HG02798 (cell line): ENCODE measurements at regions not wholly inside any gene's neighbourhood (a gene's known extent, or its start where the extent isn't known, plus 50 kb on each side); places are given as distances from the start of the nearest gene placed in this dataset.

Experiments
- ATAC-seq: cut with Tn5 transposase; IDR thresholded peaks from one replicate; pipeline ENCODE4 v1.9.1; 2021; ENCODE audit warnings: mild to moderate bottlenecking; ENCODE audit not compliant: unreplicated experiment, poor library complexity

DNA sequence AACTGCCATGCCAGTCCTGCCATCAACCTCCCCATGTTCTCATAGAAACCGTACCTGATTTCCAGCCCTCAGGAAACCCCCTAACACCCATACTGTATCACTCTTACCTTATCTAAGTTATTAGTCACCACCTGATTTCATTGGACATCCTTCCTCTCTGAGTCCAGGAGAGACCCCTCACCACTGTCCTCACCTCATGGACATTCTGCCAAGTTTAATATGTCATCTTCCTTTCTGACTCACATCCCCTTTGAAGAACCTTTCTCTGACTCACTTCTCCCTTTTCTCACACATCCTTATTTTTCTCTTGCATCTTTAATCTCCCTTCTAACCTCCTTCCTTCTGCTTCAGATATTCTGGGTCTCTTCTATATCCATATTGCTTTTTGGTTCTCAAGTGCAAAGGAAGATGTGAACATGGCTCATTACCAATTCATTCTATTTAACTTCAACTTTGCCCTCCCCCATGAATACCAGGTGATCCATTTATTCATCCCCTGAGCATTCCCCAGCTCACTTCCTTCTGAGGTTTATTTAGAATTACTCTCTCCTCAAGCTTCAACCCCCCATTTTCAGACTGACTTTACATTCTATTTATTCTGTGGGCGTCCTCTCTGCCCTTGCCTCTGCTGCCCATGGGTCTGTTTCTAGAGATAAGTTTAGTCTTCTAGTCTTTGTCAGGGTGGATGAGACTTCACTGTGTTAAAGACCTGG lies 206.8 kb upstream of the ESRRG start:
- ATAC-seq, result no peak

DNA sequence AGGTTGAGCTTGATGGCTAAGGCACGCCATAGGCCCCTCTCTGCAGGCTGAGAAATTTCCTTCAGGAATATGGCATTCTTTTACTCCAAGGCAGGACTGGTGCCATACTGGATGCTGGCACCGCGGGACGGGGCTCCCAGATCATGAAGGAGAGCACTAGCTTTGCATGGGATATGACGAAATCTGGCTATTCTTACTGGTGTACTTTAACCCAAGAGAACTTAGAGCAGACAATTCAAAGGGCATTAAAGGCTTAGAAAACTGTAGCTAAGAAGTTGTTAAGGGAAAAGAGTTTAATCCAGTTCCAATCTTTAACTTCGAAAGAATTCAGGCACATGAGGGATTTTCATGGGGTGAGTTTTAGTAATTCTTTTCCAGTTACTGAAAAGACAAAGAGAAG lies 204.4 kb upstream of the ESRRG start:
- ATAC-seq, result no peak

DNA sequence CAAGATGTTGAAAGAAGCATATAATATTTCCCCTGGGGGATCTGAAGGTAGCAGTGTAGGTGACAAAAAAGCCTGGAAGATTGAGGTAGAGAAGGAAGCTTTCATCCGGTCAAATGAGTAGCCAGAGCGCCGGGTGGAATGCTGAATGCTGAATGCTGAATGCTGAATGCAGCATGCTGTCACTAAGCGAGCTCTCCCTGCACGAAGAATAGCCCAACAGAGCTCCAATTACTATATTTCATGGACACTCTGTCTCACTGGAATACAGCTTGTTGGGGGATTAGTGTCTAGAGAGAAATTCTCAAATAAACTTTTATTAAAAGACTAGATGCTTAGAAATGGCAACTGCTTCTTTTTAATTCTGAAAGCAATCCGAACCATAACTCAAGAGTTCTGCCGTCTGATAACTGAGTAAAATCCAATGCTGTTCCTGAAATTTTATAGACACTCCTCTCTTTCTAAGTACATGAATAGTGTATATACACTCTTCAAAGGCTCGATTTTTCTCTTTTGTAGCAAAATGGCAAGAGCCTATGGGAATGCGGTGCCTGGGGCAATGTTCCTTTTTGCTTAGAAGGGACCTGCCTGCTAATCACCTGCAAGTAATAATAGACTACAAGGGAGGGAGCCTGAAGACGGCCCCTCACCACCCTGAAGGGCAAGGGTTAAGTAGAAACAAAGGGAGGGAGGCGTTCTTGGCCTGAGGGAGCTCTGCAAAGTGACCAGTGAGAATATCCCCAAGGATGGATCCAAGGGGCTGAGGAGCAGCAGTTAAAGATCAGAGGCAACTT lies 203.7 kb upstream of the ESRRG start:
- no peak for ATAC-seq

DNA sequence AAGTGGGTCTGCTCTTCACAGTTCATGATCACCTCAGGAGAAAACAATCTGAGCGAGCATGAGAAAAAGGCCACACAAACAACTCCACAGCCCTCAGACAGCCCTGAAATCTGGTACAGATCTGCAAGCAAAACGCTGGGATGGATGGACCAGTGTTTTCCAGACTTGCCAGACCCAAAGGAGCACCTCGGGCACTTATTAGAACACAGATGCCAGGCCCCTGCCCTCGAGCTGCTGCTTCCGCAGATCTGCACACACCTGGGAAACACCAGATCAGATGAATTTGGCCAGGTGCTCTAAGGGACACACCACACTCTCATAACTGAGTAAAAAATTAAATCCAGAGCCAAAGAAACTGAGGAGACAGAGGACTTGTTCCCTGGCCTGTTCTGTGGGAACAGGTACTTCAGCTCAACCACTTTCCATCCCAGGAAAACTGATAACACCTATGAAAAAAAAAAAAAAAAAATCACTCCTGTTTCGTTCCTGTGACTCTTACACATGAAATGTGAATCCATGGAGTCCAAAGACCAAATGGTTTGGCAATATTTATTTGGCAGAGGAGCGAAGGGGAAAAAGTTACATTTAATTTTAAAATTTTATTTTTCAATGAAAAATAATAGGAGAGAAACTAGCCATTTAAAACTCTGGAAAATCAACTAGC lies 202.9 kb upstream of the ESRRG start:
- no peak for ATAC-seq

DNA sequence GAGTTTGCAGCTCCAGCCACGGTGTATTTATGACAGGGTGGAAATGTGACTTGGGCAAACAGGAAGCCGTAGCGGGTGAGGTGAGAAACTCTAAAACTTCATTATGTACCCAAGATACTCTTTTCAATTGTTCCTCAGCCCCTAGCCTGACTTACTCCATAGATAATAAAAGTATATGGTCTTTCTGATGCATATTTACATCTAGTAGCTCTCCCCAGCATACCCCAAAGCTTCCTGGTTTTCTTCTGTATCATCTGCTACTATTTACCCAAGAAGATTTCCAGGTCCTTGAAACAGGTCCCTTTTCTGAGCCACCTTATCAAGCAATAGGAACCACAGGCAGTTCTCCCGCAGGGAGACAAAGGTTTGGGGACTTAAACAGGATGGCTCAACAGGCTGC lies 201.5 kb upstream of the ESRRG start:
- no peak for ATAC-seq

DNA sequence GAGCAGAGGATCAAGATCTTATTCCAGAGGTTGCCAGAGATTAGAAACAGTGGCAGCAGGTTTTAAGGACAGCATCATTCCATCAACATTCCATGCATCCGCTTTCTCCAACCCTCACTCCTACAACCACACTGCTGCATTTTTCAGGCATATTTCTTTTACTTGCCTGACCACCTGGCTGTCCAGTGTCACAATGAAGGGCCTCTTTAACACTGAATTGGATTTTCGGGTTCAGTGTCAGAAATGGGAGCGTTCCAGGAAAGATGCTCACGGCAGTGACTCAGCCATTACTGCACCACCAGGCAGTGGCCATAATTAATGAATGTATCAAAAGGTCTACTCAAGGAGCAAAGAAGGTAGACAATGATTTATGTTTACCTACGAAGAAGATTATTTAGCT lies 200.4 kb upstream of the ESRRG start:
- no peak for ATAC-seq

DNA sequence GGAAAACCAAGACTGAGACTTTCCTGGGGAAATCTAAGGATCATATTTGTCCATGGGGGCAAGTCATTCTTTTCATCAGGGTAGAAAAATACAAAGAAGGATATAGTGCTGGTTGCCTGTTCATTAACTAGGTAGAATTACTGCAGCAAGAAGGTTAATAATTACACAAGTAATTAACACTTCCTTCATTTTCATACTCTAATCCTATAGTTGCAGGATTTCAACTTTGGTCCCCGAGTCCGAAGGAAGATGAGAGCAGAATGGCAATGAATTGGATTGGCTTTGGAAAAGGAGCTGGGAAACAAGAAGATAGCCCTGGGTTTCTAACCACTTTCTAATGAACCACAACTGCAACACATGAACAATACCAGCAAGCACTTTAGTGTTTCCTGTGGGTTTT lies 199.2 kb upstream of the ESRRG start:
- ATAC-seq, result no peak

DNA sequence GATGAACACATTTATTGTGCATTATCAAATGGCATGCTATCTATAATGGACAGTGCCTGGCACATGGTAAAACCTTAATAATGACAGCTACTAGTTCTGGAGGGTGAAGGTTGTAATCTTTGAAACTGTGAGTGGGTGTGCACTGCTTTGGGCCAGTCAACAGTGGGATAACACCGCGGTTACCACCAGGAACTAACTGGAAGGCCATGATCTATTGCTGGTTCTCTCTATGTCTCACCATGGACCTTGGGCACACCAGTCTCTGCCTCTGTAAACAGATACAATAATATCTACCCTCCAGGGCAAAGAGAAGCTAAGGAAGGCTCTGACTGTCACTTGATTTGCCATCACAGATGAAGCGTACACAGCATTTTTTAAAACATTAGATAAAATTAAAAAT lies 198.6 kb upstream of the ESRRG start:
- no peak for ATAC-seq

DNA sequence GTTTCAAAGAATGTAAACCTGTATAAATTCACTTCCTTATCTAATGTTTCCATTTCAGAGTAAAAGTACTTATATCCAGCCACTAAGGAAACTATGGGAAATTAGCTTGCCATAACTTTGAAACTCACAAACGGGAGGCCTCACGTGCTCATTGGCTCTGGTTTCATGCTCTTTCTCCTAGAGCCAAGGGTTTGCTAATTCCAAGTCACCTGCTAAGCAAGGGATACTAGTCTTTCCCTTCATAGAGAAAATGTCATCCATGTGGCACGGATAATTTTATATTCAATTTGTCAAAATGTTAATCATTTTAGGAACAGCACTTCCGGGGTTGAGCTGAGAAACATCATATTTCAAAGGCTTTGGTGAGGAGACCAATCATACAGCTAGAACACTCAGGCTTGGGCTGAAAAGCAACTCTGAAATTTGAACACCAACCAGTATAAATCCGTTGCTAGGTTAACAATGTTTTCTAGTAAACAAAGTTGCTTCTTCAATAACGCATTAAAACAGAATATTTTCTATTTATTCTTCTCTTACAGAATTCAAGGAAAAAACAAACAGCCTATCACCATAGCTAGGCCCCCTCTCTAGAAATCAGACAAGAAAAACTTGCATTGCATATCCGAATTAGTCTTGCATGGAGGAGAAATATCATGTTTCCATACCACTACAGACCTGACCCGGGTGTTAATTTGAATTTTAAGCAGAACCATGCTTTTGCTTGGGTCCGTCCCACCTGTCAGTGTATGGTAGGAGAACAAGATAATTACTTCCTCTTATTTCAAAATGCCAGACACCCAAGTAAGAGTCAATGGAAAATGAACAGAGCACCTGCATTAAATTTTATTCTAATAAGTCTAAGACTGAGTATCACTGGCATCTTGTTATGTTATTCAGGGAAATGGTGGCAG lies 196.1 kb upstream of the ESRRG start:
- no peak for ATAC-seq

DNA sequence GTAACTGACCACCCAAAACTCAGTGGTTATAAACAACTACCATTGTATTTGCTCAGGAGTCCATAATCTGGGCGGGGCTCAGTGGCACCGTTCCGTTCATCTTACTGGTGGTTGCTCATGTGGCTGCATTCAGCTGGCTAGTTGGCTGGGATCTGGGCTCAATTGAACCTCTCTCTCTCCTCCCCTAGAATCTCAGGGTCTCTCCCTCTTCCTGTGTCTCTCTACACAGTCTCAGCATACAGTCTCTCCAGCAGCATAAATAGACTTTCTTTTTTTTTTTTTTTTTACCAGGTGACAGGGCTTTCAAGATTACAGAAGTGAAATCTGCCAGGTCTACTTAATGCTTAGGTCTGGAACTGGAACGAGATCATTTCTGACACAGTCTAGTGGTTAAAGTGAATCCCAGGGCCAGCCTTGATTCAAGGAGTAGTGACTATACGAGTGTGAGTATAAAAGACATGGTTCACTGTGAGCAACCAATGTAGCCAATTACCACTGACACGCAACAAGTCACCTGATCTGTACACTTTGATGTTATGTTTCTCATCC lies 193.7 kb upstream of the ESRRG start:
- no peak for ATAC-seq

DNA sequence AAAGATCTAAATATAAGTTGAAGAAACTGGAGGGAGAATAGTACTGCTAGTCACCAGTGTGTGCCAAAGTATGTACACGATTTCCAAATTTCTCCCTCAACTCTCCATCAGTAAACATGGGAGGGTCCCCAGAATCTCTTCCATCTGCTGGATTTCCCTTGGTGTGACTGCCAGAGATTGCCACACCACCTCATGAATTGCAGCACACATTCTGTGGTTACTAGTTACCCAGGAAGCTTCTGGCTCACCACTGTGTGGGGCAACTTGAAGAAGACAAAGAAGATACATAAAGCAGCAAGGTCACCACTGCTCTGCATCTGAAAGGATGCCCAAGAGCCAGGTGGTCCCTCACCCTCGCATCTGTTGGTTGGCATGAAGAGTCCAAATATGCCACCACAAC lies 191.7 kb upstream of the ESRRG start:
- ATAC-seq, result no peak

DNA sequence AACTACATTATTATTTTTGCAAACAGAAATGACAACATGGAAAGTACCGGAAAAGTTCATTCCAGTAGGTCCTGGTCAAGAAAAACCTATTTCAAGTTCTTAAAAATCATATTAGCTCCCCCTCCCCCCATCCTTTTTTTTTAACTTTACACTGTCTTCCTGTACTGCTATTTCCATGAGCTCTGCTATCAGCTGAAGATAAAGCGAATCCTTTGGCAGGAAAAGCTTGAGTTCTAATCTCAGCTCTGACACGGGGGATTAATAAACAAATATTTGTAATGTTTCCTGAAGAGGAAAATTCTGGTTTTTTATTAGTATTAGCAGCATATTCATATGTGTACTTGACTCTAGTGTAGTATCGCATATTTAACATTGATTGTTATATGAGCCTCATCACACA lies 190.7 kb upstream of the ESRRG start:
- ATAC-seq, result no peak

DNA sequence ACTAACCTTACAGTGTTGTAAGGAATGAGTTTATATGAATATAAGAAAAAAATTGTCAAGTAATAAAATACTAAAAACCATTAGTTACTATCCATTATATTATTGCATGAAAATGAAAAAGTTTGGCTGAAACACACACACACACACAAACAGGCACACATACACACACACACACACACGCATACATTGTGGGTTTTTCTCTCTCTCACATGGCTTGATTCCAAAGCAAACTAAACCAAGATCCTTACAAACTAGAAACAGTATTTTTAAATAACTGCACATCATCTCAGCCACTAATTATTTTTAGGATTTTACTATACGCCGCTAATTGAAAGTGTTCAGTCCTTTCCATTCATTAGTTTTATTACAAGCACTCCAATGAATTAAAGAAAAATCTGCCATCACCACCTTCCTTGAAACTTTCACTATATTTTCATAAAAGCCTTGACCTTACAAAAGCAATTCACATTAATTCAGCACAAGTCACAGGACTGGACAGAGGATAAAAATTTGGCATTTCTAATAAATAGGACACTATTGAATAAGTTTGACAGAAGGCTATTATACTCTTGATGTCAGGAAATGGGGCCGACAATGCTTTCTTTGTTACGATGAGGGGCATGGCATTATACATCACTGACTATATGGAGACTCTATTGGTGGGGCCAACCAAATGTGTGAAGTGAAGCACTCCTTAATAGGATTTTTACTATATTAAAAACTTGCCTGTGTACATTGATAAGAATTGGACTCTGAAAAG lies 187.0 kb upstream of the ESRRG start:
- no peak for ATAC-seq

DNA sequence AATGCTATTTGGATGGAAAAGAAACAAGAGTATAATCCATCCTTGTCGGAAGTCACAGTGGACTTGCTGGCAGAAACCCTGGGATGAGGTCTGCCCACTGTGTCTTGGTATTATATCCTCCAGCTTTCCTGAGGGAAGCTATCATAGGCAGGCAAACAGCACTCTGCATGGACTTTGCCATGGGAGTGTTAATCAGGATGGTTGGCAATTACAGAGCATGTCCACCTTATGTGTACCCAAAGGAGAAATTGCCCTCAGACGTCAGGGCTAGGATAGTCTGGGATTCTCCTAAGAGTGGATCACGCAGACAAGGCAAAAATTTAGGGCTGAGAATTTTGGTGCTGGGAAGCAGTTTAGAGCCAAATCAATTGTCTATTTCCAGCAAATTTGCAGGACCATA lies 184.9 kb upstream of the ESRRG start:
- ATAC-seq, result no peak

DNA sequence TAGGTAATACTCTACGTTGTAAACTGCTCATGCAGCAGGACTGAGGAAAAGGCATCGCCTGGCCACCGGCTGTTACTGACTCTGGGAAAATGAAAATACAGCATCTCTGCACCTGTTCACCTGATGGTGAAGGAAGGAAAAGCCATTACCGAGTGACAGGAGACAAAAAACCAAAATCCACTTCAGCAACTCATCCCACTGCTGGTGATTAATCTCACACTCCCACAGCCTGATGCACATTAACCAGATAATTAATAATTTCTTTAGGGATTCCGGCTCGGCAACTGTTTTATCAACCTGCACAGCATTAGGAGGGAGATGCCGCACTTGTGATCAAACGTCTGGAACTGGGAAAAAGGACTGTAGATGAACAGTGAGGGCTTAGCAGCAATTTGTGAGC lies 183.9 kb upstream of the ESRRG start:
- ATAC-seq, result no peak

DNA sequence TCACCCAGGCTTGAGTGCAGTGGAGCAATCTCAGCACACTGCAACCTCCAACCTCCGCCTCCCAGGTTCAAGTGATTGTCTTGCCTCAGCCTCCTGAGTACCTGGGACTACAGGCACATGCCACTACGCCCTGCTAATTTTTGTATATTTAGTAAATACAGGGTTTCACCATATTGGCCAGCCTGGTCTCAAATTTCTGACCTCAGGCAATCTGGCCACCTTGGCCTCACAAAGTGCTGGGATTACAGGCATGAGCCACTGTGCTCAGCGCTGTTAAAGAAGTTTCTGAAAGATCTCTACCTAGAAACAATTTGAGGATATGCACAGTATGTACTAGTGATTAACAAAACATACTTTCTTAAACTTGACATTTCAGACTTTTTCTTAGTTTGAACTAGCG lies 182.6 kb upstream of the ESRRG start:
- no peak for ATAC-seq

DNA sequence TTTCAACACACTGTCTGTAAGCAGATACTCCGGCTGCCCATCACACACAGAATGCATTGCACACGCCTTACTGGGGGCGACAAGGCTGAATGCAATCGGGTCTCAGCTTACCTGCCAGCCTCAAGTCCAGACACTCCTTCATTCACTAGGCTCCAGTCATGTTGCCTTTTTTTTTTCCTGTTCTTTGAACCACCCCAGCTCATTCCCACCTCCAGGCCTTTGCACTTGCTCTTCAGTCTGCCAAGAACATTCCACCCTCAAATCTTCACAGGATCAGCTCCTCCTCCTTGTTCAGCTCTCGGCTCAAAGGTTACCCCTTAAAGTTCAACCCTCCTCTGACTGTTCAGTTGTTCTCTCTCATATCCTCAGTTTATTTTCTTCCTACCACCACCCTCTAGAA lies 181.9 kb upstream of the ESRRG start:
- no peak for ATAC-seq

DNA sequence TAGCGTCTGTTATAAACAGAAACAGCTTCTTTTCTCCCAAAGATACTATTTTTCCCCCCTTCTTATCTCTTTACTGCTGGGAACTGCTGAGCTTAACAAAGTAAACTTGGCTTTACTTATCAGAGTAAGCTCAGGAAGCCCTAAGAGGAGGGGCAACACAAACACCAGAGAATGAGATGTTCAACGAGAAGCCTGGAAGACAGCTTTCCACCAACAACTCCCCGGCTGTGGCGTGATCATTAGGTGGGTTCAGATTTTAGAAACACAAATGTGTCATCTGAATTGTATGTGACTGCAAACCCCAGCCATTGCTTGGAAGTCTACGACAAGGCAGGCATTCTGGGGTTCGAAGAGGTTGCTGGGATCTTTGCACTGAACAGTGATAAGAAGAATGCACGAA lies 181.2 kb upstream of the ESRRG start:
- no peak for ATAC-seq

DNA sequence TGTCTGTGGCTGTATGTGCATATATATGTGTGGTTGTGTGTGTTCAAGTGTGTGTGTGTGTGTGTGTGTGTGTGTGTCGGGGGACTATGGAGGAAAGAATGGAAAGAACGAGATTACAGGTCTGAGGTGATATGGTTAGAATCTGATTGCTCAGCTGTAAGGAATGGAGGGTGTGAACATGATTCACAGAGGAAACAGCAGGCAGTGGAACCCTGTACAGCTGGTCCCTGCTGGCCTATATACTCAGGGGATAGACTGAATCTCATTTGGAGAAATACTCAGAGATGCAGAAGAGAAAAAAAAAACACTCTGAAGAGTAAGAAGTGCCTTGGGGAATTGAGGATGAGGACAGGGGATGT lies 180.1 kb upstream of the ESRRG start:
- ATAC-seq, result no peak
